Mucosa of descending colon (tissue), 3 donors: ENCODE measurements at regions not wholly inside any gene's neighbourhood (a gene's known extent, or its start where the extent isn't known, plus 50 kb on each side); places are given as distances from the start of the nearest gene placed in this dataset.

ENCODE experiments used
- ATAC-seq: fragments of 200-7000 bp; cut with Tn5 transposase; one replicate; pipeline ENCODE4 v1.9.1; 2020; ENCODE audit warnings: mild to moderate bottlenecking, moderate library complexity
- DNase-seq, 3 donors: peaks; one replicate each; pipeline ENCODE4 v3.0.0-alpha.2; 2020
- H3K36me3 ChIP-seq: fragments of 200-600 bp; one replicate; pipeline ENCODE4 v1.8.0; 2021; ENCODE audit warnings: low read depth, mild to moderate bottlenecking
- H3K4me1 ChIP-seq: fragments of 200-600 bp; one replicate; pipeline ENCODE4 v1.8.0; 2021; ENCODE audit warnings: low read depth, mild to moderate bottlenecking
- H3K4me3 ChIP-seq: fragments of 200-600 bp; one replicate; pipeline ENCODE4 v1.8.0; 2021; ENCODE audit warnings: mild to moderate bottlenecking
- H3K9me3 ChIP-seq: fragments of 200-600 bp; one replicate; pipeline ENCODE4 v1.8.0; 2021; ENCODE audit warnings: mild to moderate bottlenecking
- CTCF ChIP-seq: fragments of 200-600 bp; IDR thresholded peaks from one replicate; pipeline ENCODE4 v1.8.0; 2022; ENCODE audit warnings: antibody characterized with exemption, mild to moderate bottlenecking
- intact Hi-C, 2 donors: fragments of 100-400 bp; cut with DNase I in 1 of 2; cut with micrococcal nuclease in 1 of 2; formaldehyde crosslinking; loops; one replicate each; pipeline versions ENCODE4 v1.11.0 to v1.11.1; 2022; cut with DNase I, micrococcal nuclease
- donor health status: DM: no; HTN: no; CAD: no; lungs with moderate emphysema.
- donor health status: DM: no; HTN: no; CAD: no.
- donor health status: DM: no; HTN: yes; CAD: no.

DNA sequence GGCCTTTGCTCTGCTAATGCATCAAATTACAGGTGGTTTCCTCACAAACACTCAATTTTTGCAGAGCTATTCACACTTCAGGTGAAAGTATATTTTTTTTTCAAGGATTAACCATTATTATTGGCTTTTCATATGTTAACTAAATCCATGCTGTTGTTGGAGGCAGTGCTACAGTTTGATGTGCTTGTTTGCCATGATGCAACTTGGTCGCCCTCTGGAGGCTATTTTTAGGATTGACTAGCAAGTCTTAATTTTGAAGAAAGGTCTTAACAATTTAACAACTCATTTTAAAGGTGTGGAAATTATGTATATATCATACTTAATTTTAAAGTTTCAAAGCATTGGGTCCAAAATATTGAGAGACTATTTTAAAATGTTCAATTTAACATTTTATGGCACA, 168.8 kb upstream of the FAM47A start:
- Histone ChIP-seq H3K9me3 (no peaks in the 10 kb centered on the region), H3K4me1 (no peaks in the 10 kb centered on the region), H3K4me3 (no peak overlapping the region), H3K36me3 (no peaks in the 10 kb centered on the region)
- intact Hi-C loops: no loop called here
- DNase-seq (peak in 1 of 3 donors; percentile 23), ATAC-seq (no peak)
- TF ChIP-seq CTCF: no peak

GRCh38 chrX:34299451-34299967, 167.4 kb upstream of the FAM47A start:
- ATAC-seq: no peak
- no peaks in the 10 kb centered on the region for H3K36me3 ChIP-seq
- intact Hi-C loops: no loop called here
- H3K9me3 ChIP-seq: no peaks in the 10 kb centered on the region
- no peak for DNase-seq
- no peaks in the 10 kb centered on the region for H3K4me1 ChIP-seq
- no peak for TF ChIP-seq CTCF
- no peak overlapping the region for H3K4me3 ChIP-seq

DNA sequence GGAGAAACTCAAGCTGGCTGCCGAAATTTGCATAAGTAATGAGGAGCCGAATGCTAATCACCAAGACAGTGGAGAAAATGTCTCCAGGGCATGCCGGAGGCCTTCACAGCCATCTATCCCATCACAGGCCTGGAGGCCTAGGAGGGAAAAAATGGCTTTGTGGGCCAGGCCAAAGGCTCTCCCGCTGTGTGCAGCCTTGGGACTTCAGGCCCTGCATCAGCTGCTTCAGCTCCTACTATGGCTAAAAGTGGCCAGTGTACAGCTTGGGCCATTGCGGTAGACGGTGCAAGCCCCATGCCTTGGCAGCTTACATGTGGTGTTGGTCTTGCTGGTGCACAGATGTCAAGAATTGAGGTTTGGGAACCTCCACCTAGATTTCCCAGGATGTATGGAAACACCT, 162.6 kb upstream of the FAM47A start:
- intact Hi-C loops: no loop called here
- H3K9me3 ChIP-seq: no peaks in the 10 kb centered on the region
- no peak for ATAC-seq
- no peak overlapping the region for H3K4me3 ChIP-seq
- H3K36me3 ChIP-seq: no peaks in the 10 kb centered on the region
- TF ChIP-seq CTCF: no peak
- no peaks in the 10 kb centered on the region for H3K4me1 ChIP-seq
- DNase-seq: no peak

- TF ChIP-seq CTCF: no peak
- ATAC-seq: no peak
- H3K4me1 ChIP-seq: no peaks in the 10 kb centered on the region
- intact Hi-C loops: no loop called here
- H3K4me3 ChIP-seq: no peak overlapping the region
- H3K36me3 ChIP-seq: no peaks in the 10 kb centered on the region
- no peak for DNase-seq
- H3K9me3 ChIP-seq: no peaks in the 10 kb centered on the region
Observed at GRCh38 chrX:34288782-34289181, 156.7 kb upstream of the FAM47A start.

DNA sequence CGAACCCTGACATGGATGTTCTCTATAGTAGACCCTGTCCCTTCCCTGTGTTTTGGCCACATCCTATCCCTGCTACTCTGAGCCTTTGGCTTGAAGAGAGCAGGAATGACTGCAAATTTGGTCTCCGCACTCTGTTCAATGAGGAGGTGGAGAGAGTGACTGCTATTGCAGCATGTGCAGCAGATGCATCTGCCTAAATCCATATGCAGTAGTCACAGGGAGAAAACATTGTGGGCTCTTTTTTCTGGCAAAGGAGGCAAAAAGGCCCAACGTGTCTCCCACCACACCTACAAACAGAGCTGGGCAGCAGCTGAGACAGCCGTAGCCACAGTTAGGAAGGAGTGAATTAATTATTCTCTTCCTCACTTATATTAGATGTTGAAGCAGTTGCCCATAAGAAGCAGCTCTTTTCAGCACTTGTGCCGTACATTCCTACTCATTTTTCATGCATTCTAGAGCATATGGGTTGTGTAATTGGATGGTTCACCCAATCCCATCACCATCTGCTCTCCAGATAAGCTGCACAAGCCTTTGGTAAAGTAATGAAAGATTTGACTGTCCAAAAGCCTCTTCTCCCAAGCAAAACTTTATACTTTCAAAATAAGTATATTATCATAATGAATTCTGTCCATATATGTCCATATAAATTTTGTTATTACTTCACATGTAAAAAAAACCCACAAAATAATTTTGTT, 147.9 kb upstream of the FAM47A start:
- H3K4me1 ChIP-seq: no peaks in the 10 kb centered on the region
- no peak for ATAC-seq

More for the DNA sequence above, 147.9 kb upstream of the FAM47A start:
- H3K9me3 ChIP-seq: no peaks in the 10 kb centered on the region
- TF ChIP-seq CTCF: no peak
- no peak for DNase-seq
- H3K36me3 ChIP-seq: no peaks in the 10 kb centered on the region
- intact Hi-C loops: no loop called here
- H3K4me3 ChIP-seq: no peak overlapping the region
